HUES6 (cell line): ENCODE measurements at regions not wholly inside any gene's neighbourhood (a gene's known extent, or its start where the extent isn't known, plus 50 kb on each side); places are given as distances from the start of the nearest gene placed in this dataset.

Source experiments
- H3K27ac ChIP-seq: 2 replicates; pipeline ENCODE4 v1.7.0; 2013; ENCODE audit warnings: low read depth, mild to moderate bottlenecking, low read length, inconsistent platforms
- H3K27me3 ChIP-seq: 2 replicates; pipeline ENCODE4 v1.6.1; 2013; ENCODE audit warnings: low read length; ENCODE audit not compliant: control insufficient read depth, insufficient read depth
- H3K36me3 ChIP-seq: 2 replicates; pipeline ENCODE4 v1.6.1; 2013; ENCODE audit warnings: low read length; ENCODE audit not compliant: control insufficient read depth, insufficient read depth
- H3K4me1 ChIP-seq: 2 replicates; pipeline ENCODE4 v1.6.1; 2013; ENCODE audit warnings: low read length; ENCODE audit not compliant: control insufficient read depth, insufficient read depth
- H3K4me3 ChIP-seq: 2 replicates; pipeline ENCODE4 v1.5.1; 2013; ENCODE audit warnings: low read depth, low read length
- H3K9ac ChIP-seq: one replicate; pipeline ENCODE4 v1.6.1; 2013; ENCODE audit warnings: mild to moderate bottlenecking, low read length
- H3K9me3 ChIP-seq: 2 replicates; pipeline ENCODE4 v1.6.1; 2013; ENCODE audit warnings: low read depth, low read length; ENCODE audit not compliant: control insufficient read depth, insufficient read depth

DNA sequence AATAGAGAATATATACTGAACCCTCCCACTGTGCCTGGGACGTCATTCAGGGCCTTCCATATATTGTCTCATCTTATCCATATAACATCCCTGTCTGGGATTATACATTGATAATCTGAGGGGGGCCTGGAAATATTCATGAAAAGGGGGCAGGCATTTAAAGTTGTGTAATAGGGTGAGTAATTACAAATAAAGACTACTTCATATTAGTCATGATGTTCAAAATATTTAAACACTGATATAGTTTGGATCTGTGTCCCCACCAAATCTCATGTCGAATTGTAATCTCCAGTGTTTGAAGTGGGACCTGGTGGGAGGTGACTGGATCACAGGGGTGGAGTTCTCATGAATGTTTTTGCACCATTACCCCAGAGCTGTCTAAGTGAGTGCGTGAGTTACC is 97.8 kb downstream of the AQP9 start:
- Histone ChIP-seq H3K9me3 (peaks cover 24% of the 10 kb centered on the region), H3K4me1 (no peaks in the 10 kb centered on the region), H3K27ac (no peak overlapping the region), H3K36me3 (no peaks in the 10 kb centered on the region), H3K9ac (no peak overlapping the region), H3K27me3 (no peaks in the 10 kb centered on the region), H3K4me3 (no peak overlapping the region)

GRCh38 chr15:58240191-58240932 is 102.2 kb downstream of the AQP9 start:
- Histone ChIP-seq H3K4me3 (no peak overlapping the region), H3K9me3 (peaks cover 24% of the 10 kb centered on the region), H3K27ac (no peak overlapping the region), H3K36me3 (no peaks in the 10 kb centered on the region), H3K9ac (no peak overlapping the region), H3K4me1 (no peaks in the 10 kb centered on the region), H3K27me3 (no peaks in the 10 kb centered on the region)

DNA sequence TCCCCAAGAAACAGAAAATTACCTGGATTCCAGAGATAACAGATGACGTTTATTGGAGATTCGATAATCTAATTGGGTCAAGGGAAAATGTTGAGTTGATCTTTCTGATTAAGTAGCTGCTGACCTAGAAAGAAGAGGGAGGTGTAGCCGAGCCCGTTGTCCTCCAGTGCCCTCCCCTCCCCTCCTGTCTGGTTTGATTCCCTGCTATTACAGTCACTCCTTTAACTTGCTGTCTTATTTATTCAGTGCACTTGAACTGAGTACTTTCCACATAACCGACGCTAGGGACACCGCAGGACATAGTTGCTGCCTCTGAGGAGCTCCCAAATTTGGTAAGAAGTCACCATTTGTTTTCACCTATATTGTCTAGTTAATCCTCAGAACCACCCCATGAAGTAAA is 103.7 kb downstream of the AQP9 start:
- Histone ChIP-seq H3K27me3 (no peaks in the 10 kb centered on the region), H3K27ac (no peak overlapping the region), H3K4me3 (no peak overlapping the region), H3K9me3 (peaks cover 16% of the 10 kb centered on the region), H3K36me3 (no peaks in the 10 kb centered on the region), H3K9ac (no peak overlapping the region), H3K4me1 (no peaks in the 10 kb centered on the region)

DNA sequence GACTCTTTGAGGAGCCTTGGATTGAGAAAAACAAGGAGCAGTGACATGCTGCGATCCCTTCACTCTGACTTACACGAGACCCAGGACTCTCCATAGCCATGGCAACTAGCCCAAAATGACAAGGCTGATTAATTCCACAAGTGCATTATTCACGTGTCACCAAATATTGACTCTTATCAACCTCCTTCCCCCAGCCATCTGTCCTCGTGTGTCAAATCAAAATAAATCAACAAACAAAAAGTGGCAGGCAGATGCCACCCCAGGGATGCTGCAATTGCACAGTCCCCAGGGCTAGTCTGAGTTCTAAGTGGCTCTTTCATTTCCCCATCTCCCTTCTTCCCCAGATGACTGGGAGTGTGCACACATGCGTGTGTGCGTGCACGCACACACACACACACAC is 104.9 kb downstream of the AQP9 start:
- Histone ChIP-seq H3K4me1 (no peaks in the 10 kb centered on the region), H3K4me3 (no peak overlapping the region), H3K27ac (no peak overlapping the region)

GRCh38 chr15:58244536-58244935 is 106.4 kb downstream of the AQP9 start:
- Histone ChIP-seq H3K27ac (no peak overlapping the region), H3K4me1 (peaks cover 6% of the 10 kb centered on the region; the same call in 1 of the 2 replicates), H3K9me3 (no peaks in the 10 kb centered on the region), H3K9ac (no peak overlapping the region), H3K27me3 (no peaks in the 10 kb centered on the region), H3K4me3 (no peak overlapping the region), H3K36me3 (no peaks in the 10 kb centered on the region)

More for the DNA sequence above, 104.9 kb downstream of the AQP9 start:
- Histone ChIP-seq H3K9ac (no peak overlapping the region), H3K9me3 (peaks cover 7% of the 10 kb centered on the region), H3K36me3 (no peaks in the 10 kb centered on the region), H3K27me3 (no peaks in the 10 kb centered on the region)

GRCh38 chr15:58246041-58246440 is 107.9 kb downstream of the AQP9 start:
- H3K9me3 ChIP-seq: peaks cover 2% of the 10 kb centered on the region; the same call in 1 of the 2 replicates
- no peak overlapping the region for H3K4me3 ChIP-seq
- H3K9ac ChIP-seq: no peak overlapping the region
- H3K27me3 ChIP-seq: no peaks in the 10 kb centered on the region
- no peak overlapping the region for H3K27ac ChIP-seq
- H3K4me1 ChIP-seq: peaks cover 6% of the 10 kb centered on the region; the same call in 1 of the 2 replicates
- no peaks in the 10 kb centered on the region for H3K36me3 ChIP-seq

DNA sequence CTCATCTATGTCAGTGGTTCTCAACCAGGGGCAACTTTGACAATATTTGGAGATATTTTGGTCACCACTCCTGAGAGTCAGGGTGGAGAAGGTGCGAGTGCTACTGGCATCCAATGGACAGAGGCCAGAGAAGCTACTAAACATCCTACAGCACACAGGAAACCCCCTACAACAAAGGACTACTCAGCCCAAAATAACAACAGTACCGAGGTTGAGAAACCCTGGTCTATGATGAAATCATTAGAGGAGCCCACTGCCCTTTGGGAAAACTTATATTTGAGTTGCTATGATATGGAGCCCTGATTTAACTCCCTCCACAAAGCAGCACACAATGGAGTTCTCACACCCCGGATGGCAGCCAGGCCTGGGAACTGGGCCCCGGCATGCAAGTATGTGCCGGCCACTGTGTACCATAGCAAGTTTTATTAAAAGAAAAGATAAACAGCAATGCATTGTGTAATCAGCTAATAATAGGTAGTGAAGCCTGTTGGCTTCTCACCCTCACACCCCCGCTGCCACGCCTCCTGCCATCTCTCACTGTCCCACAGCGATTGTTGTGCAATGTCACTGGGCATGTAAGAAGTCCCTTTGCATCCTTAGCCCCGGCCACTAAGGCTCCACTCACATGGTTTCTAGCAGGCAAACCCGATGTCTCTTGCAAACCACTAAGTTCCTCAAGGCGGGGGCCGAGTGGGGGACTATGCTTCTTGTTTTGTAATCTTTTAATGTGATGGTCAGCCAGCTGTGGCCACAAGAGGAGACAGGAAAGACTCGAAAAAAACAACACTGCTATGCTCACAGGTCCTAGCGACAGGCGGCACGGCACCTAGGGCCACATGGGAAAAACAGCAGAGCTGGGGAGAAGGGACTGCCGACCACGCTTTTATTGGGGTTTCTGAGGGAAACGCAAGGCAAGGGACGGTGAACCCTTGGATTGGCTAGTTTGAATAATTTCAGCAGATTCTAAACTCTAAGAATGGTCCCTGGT is 110.0 kb downstream of the AQP9 start:
- Histone ChIP-seq H3K4me1 (peaks cover 6% of the 10 kb centered on the region; the same call in 1 of the 2 replicates), H3K36me3 (no peaks in the 10 kb centered on the region), H3K9ac (no peak overlapping the region), H3K4me3 (no peak overlapping the region), H3K27ac (no peak overlapping the region), H3K9me3 (peaks cover 2% of the 10 kb centered on the region; the same call in 1 of the 2 replicates), H3K27me3 (no peaks in the 10 kb centered on the region)

DNA sequence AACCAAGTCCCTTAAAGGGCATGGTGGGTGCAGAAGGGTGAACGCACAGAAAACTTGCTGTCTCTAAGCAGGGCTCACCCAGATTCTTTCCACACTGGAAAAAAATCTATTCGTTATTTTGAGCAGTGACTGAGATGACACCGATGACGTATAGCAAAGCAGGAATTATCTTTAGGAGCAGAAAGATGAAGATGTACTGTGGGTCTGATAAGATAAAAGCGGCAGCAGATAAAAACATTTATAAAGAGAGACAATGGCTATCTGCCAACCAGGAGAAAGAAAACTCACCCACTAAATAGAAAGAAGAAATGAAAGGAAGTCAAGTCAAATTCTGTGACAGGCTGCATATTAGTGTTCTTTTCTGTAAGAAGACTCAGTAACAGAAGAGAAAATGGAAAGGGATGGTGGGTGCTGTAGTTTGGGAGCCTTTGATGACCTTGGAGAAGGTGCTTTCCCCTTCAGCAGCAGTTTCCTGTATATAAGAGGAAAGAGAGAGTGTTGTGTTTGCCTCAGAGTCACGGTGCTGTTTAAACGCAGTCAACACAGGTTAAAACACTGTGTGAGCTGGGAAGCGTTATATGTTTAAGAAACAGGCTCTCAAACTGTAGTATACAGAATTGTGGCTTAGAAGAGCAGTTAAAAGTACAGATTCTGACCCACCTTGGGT is 111.6 kb downstream of the AQP9 start:
- peaks cover 6% of the 10 kb centered on the region; the same call in 1 of the 2 replicates for H3K4me1 ChIP-seq
- H3K27ac ChIP-seq: no peak overlapping the region
- no peak overlapping the region for H3K9ac ChIP-seq
- H3K9me3 ChIP-seq: peaks cover 6% of the 10 kb centered on the region; the same call in 1 of the 2 replicates
- no peaks in the 10 kb centered on the region for H3K36me3 ChIP-seq
- no peak overlapping the region for H3K4me3 ChIP-seq
- no peaks in the 10 kb centered on the region for H3K27me3 ChIP-seq

DNA sequence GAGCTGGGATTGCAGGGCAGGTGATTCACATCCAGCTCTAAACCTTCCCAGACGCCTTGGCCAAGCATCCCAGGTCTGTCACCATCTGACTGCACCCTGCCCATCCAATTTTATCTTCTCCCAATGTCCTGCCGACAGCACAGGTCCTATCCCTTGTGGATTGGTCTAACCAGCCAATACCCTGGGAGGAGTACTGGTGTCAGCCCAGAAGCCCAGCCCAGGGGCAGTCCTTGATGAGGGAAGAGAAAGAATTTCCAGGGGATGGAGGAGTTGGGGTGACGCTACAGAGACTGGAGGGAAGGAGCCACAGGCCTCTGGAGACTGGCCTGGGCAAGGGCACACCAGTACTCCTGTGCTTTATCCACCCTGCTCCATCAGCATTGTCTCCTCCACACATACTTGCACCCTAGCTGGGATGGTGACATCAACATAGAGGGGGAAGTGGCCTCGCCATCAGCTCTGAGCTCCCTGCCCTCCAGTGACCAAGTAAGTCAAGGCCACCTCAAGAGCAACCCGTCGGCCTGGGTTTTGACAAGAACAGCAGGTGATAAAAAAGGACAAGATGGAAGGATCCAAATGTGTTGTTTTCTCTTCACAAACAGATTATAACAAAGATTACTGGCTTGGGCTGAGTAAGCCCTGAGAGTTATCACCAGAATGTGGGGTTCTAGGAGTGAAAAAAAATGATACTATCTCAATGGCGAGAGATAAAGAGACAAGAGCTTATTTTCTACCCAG is 114.6 kb downstream of the AQP9 start:
- Histone ChIP-seq H3K27ac (no peak overlapping the region), H3K36me3 (no peaks in the 10 kb centered on the region), H3K4me3 (no peak overlapping the region), H3K27me3 (no peaks in the 10 kb centered on the region), H3K9me3 (peaks cover 18% of the 10 kb centered on the region), H3K9ac (no peak overlapping the region), H3K4me1 (peaks cover 6% of the 10 kb centered on the region; the same call in 1 of the 2 replicates)

DNA sequence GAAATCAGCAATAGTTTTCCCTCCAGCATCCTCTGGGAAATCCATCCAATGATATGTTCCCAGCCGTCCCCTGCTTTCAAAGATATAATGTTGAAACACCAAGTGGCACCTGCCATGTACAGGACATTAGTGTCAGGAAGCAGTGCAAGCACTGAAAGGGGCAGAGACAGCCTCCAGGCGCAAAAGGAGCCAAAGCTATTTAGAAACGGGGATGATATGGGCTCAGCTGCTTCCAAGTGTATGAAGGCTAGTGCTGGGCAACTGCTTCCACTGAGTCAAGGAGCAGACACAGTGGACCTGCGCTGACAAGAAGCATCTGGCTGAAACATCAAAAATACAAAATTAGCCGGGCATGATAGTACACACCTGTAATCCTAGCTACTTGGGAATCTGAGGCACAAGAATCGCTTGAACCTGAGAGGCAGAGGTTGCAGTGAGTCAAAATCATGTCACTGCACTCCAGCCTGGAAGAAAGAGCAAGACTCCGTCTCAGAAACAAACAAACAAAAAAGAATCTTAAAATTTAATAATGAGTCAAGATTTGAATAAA is 119.7 kb downstream of the AQP9 start:
- no peak overlapping the region for H3K9ac ChIP-seq
- H3K27ac ChIP-seq: no peak overlapping the region
- peaks cover 17% of the 10 kb centered on the region for H3K4me1 ChIP-seq
- H3K9me3 ChIP-seq: peaks cover 16% of the 10 kb centered on the region
- no peaks in the 10 kb centered on the region for H3K36me3 ChIP-seq
- no peak overlapping the region for H3K4me3 ChIP-seq
- H3K27me3 ChIP-seq: no peaks in the 10 kb centered on the region
